ENCODE measurements at regions not wholly inside any gene's neighbourhood (a gene's known extent, or its start where the extent isn't known, plus 50 kb on each side); places are given as distances from the start of the nearest gene placed in this dataset.

GRCh38 chr20:48456366-48457192 is 371.2 kb downstream of the PREX1 start:
- TF ChIP-seq EHMT2 (IDR thresholded peaks at IDR 0.05; ENCODE audit: borderline replicate concordance, low read depth, low read length) (no peak), ZNF10 (CRISPR knock-in tag; IDR thresholded peaks at IDR 0.05; ENCODE audit: borderline replicate concordance, low read depth) (no peak)
